Calu3 (cell line): ENCODE measurements at regions not wholly inside any gene's neighbourhood (a gene's known extent, or its start where the extent isn't known, plus 50 kb on each side); places are given as distances from the start of the nearest gene placed in this dataset.

ENCODE experiments used
- BruUV-seq: library from RNA; stranded (reverse); fragments of 400-500 nt; replicated peaks from 2 replicates; lab custom pipeline; 2021; lab: Mats Ljungman, UMichigan
- CTCF ChIA-PET: fragments of 300-600 bp; sonication (Branson Sonifier 250); formaldehyde crosslinking; loops from one replicate; lab custom pipeline; 2022; ENCODE audit warnings: antibody characterized with exemption; lab: Charles Lee
- DNase-seq: peaks from one replicate; pipeline ENCODE4 v3.0.0; 2022
- H3K27ac Mint-ChIP-seq: one replicate; pipeline ENCODE4 v1.8.0; 2022; ENCODE audit warnings: mixed read lengths; ENCODE audit not compliant: unreplicated experiment
- H3K27me3 Mint-ChIP-seq: one replicate; pipeline ENCODE4 v1.8.0; 2022; ENCODE audit warnings: mixed read lengths; ENCODE audit not compliant: unreplicated experiment
- H3K36me3 Mint-ChIP-seq: one replicate; pipeline ENCODE4 v1.8.0; 2022; ENCODE audit warnings: mild to moderate bottlenecking, moderate library complexity, mixed read lengths; ENCODE audit not compliant: insufficient read depth, unreplicated experiment
- H3K4me1 Mint-ChIP-seq: one replicate; pipeline ENCODE4 v1.8.0; 2022; ENCODE audit warnings: mild to moderate bottlenecking, low read depth, mixed read lengths; ENCODE audit not compliant: unreplicated experiment
- H3K4me3 Mint-ChIP-seq: one replicate; pipeline ENCODE4 v1.8.0; 2022; ENCODE audit warnings: mild to moderate bottlenecking, low read depth, moderate library complexity, mixed read lengths; ENCODE audit not compliant: unreplicated experiment
- H3K9me3 Mint-ChIP-seq: one replicate; pipeline ENCODE4 v1.8.0; 2022; ENCODE audit warnings: low read depth, mixed read lengths; ENCODE audit not compliant: unreplicated experiment
- intact Hi-C: fragments of 100-400 bp; cut with micrococcal nuclease; formaldehyde crosslinking; loops from one replicate; pipeline ENCODE4 v1.10.0; 2022; ENCODE audit not compliant: unreplicated experiment
- TF ChIP-seq, protein P1 (sequence below): fragments of 200-600 bp; IDR thresholded peaks from one replicate; pipeline ENCODE4 v1.8.0; 2022; ENCODE audit warnings: antibody characterized with exemption; ENCODE audit not compliant: unreplicated experiment

DNA sequence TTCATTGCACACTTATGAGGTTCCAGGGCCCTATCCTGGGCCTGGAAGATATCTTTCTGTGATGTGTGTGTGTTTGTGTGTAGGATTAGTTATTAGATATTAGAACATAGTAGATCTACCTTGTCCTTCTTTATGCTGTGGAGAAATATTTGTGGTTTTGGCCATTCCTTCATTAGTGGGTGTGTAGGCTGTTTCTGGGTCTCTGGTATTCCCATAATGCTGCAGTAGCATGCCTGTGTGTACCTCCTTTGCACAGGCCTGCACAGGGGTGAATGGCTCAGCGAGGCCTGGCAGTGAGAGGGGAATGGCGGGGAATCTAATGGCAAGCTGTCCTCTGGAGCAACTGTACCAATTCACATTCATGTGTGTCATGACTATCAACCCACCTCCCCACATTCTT, 125.8 kb upstream of the MRPS22 start:
- BruUV-seq, result no TSS peak
- no peak for DNase-seq
- Mint-ChIP-seq H3K27ac (no peak overlapping the region), H3K4me3 (no peak overlapping the region), H3K4me1 (no peaks in the 10 kb centered on the region), H3K9me3 (no peaks in the 10 kb centered on the region), H3K27me3 (peaks cover 36% of the 10 kb centered on the region), H3K36me3 (no peaks in the 10 kb centered on the region)
- CTCF ChIA-PET, result no interaction called here
- intact Hi-C loops, result no loop called here
- TF ChIP-seq, protein P1, sequence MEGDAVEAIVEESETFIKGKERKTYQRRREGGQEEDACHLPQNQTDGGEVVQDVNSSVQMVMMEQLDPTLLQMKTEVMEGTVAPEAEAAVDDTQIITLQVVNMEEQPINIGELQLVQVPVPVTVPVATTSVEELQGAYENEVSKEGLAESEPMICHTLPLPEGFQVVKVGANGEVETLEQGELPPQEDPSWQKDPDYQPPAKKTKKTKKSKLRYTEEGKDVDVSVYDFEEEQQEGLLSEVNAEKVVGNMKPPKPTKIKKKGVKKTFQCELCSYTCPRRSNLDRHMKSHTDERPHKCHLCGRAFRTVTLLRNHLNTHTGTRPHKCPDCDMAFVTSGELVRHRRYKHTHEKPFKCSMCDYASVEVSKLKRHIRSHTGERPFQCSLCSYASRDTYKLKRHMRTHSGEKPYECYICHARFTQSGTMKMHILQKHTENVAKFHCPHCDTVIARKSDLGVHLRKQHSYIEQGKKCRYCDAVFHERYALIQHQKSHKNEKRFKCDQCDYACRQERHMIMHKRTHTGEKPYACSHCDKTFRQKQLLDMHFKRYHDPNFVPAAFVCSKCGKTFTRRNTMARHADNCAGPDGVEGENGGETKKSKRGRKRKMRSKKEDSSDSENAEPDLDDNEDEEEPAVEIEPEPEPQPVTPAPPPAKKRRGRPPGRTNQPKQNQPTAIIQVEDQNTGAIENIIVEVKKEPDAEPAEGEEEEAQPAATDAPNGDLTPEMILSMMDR, result no peak

- Mint-ChIP-seq H3K4me3 (no peak overlapping the region), H3K36me3 (no peaks in the 10 kb centered on the region), H3K27ac (no peak overlapping the region), H3K27me3 (peaks cover 29% of the 10 kb centered on the region), H3K9me3 (no peaks in the 10 kb centered on the region), H3K4me1 (no peaks in the 10 kb centered on the region)
- TF ChIP-seq, protein P1, result no peak
- intact Hi-C loops, result no loop called here
- no TSS peak for BruUV-seq
- CTCF ChIA-PET, result interaction anchor here (1.4 kb wide), 1 partner anchor 11 kb away, joined by 8 read pairs; no protein-coding TSS in a partner anchor
- no peak for DNase-seq
Measured at GRCh38 chr3:139219463-139219862, 124.4 kb upstream of the MRPS22 start.

DNA sequence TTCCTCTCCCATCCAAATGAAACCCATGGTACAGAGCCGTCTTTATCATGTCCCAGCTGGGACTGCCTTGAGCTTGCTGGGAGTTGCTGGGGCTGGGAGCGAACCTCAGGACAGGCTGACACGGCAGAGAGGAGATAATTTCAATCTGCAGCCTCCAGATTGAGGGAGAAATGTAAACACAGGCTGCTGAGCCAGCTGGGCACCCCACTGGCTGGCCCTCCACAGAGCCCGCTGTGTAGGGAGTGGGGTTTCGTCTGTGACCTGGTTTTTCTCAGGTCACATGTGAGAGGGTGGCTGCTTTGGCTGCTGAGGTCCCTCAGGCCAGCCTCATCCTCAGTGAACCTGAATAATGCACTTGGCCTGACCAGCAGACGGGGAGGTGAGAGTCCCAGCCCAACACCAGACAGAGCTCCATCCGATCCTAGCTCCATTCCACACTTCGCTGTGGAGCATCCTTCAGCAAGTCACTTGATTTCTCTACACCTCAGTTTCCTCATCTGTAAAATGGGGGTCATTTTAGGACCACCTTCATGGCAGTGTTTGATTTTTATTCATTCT, 121.6 kb upstream of the MRPS22 start:
- H3K4me1 Mint-ChIP-seq, result no peaks in the 10 kb centered on the region
- TF ChIP-seq, protein P1, result no peak
- H3K4me3 Mint-ChIP-seq, result no peak overlapping the region
- intact Hi-C loops, result no loop called here
- no peaks in the 10 kb centered on the region for H3K36me3 Mint-ChIP-seq
- H3K9me3 Mint-ChIP-seq, result no peaks in the 10 kb centered on the region
- peaks cover 12% of the 10 kb centered on the region for H3K27me3 Mint-ChIP-seq
- CTCF ChIA-PET, result no interaction called here
- no peak for DNase-seq
- H3K27ac Mint-ChIP-seq, result no peak overlapping the region
- no TSS peak for BruUV-seq

- H3K27ac Mint-ChIP-seq, result no peak overlapping the region
- intact Hi-C loops, result no loop called here
- H3K4me3 Mint-ChIP-seq, result no peak overlapping the region
- peaks cover 12% of the 10 kb centered on the region for H3K27me3 Mint-ChIP-seq
- no peak for DNase-seq
- no TSS peak for BruUV-seq
- H3K4me1 Mint-ChIP-seq, result no peaks in the 10 kb centered on the region
- H3K9me3 Mint-ChIP-seq, result no peaks in the 10 kb centered on the region
- CTCF ChIA-PET, result no interaction called here
- H3K36me3 Mint-ChIP-seq, result no peaks in the 10 kb centered on the region
- TF ChIP-seq, protein P1, result no peak
Measured at GRCh38 chr3:139225548-139225947, 118.3 kb upstream of the MRPS22 start.
